Breast epithelium (tissue), 3 donors: ENCODE measurements at regions not wholly inside any gene's neighbourhood (a gene's known extent, or its start where the extent isn't known, plus 50 kb on each side); places are given as distances from the start of the nearest gene placed in this dataset.

Experiments used
- POLR2AphosphoS5 ChIP-seq, 3 donors: sonication (generic); formaldehyde crosslinking; IDR thresholded peaks; one replicate each; pipeline ENCODE4 v1.6.1; 2017; ENCODE audit warnings: antibody characterized with exemption in 3 of 3
- TF ChIP-seq, protein P1 (sequence below), 3 donors: fragments of 450-650 bp; IDR thresholded peaks; one replicate each; pipeline ENCODE4 v1.5.1; 2016 to 2017; ENCODE audit warnings: antibody characterized with exemption in 3 of 3, mild to moderate bottlenecking in 3 of 3, moderate library complexity in 3 of 3

DNA sequence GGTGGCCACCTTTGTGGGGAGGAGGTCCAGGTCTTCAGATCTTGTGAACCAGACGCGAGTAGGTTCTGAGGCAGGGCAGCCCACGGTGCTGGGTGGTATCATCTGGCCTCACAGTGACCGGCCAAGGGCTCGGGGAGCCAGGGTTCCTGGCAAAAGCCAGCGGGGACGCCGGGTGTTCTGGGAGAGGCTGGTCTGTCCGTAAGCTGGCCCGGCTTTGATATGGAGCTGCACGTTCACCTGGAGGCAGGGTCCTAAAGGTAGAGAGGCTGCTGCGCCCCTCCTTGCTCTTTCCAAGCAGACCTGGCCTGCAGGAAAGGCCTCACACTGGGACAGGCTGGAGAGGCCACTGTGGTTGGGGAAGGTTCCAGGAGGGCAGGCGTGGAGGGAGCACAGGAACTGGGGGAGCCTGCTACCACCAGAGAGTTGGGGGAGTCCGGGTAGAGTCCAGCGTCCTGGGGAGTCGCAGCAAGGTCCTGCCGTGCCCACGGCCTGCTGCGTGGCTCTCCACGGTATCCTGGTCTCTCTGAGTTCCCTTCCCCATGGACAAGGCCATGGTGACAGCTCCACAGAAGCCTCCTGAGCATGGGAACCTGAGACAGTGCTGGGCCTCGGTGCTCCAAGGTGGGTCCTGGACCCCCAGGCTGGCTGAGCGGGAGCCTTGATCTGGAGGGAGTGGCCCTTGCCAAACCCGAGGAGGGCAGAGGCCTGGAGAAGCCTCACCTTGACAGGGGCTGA is 452.4 kb upstream of the B3GAT1 start:
- TF ChIP-seq, protein P1, sequence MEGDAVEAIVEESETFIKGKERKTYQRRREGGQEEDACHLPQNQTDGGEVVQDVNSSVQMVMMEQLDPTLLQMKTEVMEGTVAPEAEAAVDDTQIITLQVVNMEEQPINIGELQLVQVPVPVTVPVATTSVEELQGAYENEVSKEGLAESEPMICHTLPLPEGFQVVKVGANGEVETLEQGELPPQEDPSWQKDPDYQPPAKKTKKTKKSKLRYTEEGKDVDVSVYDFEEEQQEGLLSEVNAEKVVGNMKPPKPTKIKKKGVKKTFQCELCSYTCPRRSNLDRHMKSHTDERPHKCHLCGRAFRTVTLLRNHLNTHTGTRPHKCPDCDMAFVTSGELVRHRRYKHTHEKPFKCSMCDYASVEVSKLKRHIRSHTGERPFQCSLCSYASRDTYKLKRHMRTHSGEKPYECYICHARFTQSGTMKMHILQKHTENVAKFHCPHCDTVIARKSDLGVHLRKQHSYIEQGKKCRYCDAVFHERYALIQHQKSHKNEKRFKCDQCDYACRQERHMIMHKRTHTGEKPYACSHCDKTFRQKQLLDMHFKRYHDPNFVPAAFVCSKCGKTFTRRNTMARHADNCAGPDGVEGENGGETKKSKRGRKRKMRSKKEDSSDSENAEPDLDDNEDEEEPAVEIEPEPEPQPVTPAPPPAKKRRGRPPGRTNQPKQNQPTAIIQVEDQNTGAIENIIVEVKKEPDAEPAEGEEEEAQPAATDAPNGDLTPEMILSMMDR (IDR thresholded peaks at IDR 0.05), result no peak
- no peak for TF ChIP-seq POLR2AphosphoS5 (IDR thresholded peaks at IDR 0.05)
